SH-SY5Y (cell line): ENCODE measurements at regions not wholly inside any gene's neighbourhood (a gene's known extent, or its start where the extent isn't known, plus 50 kb on each side); places are given as distances from the start of the nearest gene placed in this dataset.

Experiments used
- GATA2 ChIP-seq: IDR thresholded peaks from 2 replicates; pipeline ENCODE4 v1.6.1; 2011; ENCODE audit warnings: mild to moderate bottlenecking, low read depth, low read length
- GATA3 ChIP-seq: IDR thresholded peaks from 2 replicates; pipeline ENCODE4 v1.6.1; 2011; ENCODE audit warnings: low read depth, mild to moderate bottlenecking, low read length, moderate library complexity

DNA sequence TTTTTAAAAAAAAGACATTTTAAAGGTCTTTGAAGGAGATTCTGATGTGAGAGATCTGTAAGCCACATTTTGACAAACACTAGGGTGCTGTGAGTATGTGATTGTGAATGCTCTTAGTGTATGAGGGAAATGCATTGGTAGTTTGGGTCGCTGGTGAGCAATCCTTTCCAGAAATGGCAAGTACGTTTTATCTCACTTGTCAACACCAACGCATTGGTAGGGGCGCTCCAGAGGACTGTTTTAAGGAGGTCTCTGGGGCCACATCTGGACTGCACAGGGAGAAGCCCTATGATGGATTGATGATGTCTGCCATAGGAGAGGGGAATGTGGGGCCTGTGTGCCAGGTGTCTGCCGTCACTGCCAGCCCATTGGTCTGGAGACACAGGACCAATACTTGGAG is 522.6 kb downstream of the BNC2 start:
- TF ChIP-seq GATA3: no peak
- TF ChIP-seq GATA2: no peak
